Uterus (tissue), 3 donors: ENCODE measurements at regions not wholly inside any gene's neighbourhood (a gene's known extent, or its start where the extent isn't known, plus 50 kb on each side); places are given as distances from the start of the nearest gene placed in this dataset.
"Not testable (repeated sequence)": the region's sequence is repeated elsewhere in the genome, so short reads cannot be mapped to it uniquely, and the experiment has no call there.

Experiments
- DNase-seq, 2 donors: peaks; one replicate each; pipeline ENCODE4 v3.0.0-alpha.2; 2019 to 2020
- H3K27ac ChIP-seq, 2 donors: fragments of 200-600 bp; sonication (generic); 1 replicate in 1 of 2; 2 replicates in 1 of 2; pipeline ENCODE4 v1.5.1; 2016 to 2018
- H3K27me3 ChIP-seq, 2 donors: fragments of 200-600 bp; sonication (generic); one replicate each; pipeline ENCODE4 v1.5.1; 2018 to 2019; ENCODE audit warnings: control low read depth in 1 of 2
- H3K36me3 ChIP-seq, 2 donors: fragments of 200-600 bp; sonication (generic); one replicate each; pipeline ENCODE4 v1.5.1; 2019; ENCODE audit warnings: control low read depth in 1 of 2
- H3K4me1 ChIP-seq, 2 donors: fragments of 200-600 bp; sonication (generic); one replicate each; pipeline ENCODE4 v1.5.1; 2018 to 2019; ENCODE audit warnings: control low read depth in 1 of 2
- H3K4me3 ChIP-seq, 2 donors: fragments of 200-600 bp; sonication (generic); 1 replicate in 1 of 2; 2 replicates in 1 of 2; pipeline ENCODE4 v1.5.1; 2018 to 2019; ENCODE audit warnings: mild to moderate bottlenecking in 1 of 2
- H3K9me3 ChIP-seq, 2 donors: fragments of 200-600 bp; sonication (generic); one replicate each; pipeline ENCODE4 v1.5.1; 2019; ENCODE audit warnings: control low read depth in 1 of 2
- CTCF ChIP-seq, 4 experiments: fragments of 200-600 bp in 2 of 4; fragments of 450-650 bp in 2 of 4; sonication (generic) in 2 of 4; IDR thresholded peaks; one replicate each; pipeline ENCODE4 v1.5.1; 2016 to 2019; ENCODE audit warnings: antibody characterized with exemption in 4 of 4, mild to moderate bottlenecking in 2 of 4, moderate library complexity in 1 of 4
- POLR2A ChIP-seq, 2 donors: fragments of 450-650 bp; IDR thresholded peaks; one replicate each; pipeline ENCODE4 v1.6.1; 2016; ENCODE audit warnings: antibody characterized with exemption in 2 of 2, mild to moderate bottlenecking in 1 of 2, moderate library complexity in 1 of 2
- intact Hi-C: fragments of 100-400 bp; cut with DNase I; formaldehyde crosslinking; loops from one replicate; pipeline ENCODE4 v1.15.1; 2023; ENCODE audit warnings: low total_unique reads
- donor health status: DM: yes; HTN: yes; CAD: no.

GRCh38 chr14:59055439-59056045, 132.9 kb upstream of the DAAM1 start:
- intact Hi-C loops: no loop called here
- TF ChIP-seq CTCF (IDR thresholded peaks at IDR 0.05): peak; percentile 45 to 70 (median 60)
- no peak for TF ChIP-seq POLR2A (IDR thresholded peaks at IDR 0.05)
- Histone ChIP-seq H3K9me3 (no peaks in the 10 kb centered on the region), H3K4me3 (no peak overlapping the region), H3K27me3 (no peaks in the 10 kb centered on the region), H3K27ac (no peak overlapping the region), H3K4me1 (no peaks in the 10 kb centered on the region), H3K36me3 (no peaks in the 10 kb centered on the region)
- DNase-seq: no peak

- H3K4me3 ChIP-seq: no peak overlapping the region
- H3K36me3 ChIP-seq: no peaks in the 10 kb centered on the region
- TF ChIP-seq CTCF (IDR thresholded peaks at IDR 0.05): no peak
- no peak for TF ChIP-seq POLR2A (IDR thresholded peaks at IDR 0.05)
- no peaks in the 10 kb centered on the region for H3K9me3 ChIP-seq
- DNase-seq: no peak
- no peaks in the 10 kb centered on the region for H3K27me3 ChIP-seq
- no peak overlapping the region for H3K27ac ChIP-seq
- intact Hi-C loops: no loop called here
- H3K4me1 ChIP-seq: no peaks in the 10 kb centered on the region
Observed at GRCh38 chr14:59057551-59057950, 130.9 kb upstream of the DAAM1 start.

- H3K4me3 ChIP-seq, H3K9me3 ChIP-seq, H3K4me1 ChIP-seq, H3K27me3 ChIP-seq, H3K36me3 ChIP-seq, intact Hi-C loops, H3K27ac ChIP-seq, DNase-seq: not testable (repeated sequence)
Observed at GRCh38 chr14:59058776-59059175, 129.7 kb upstream of the DAAM1 start.

GRCh38 chr14:59060841-59061240, 127.6 kb upstream of the DAAM1 start:
- no peak for DNase-seq
- intact Hi-C loops: no loop called here
- peaks cover 0 to 8% of the 10 kb centered on the region in 2 donors for H3K9me3 ChIP-seq
- H3K36me3 ChIP-seq: no peaks in the 10 kb centered on the region
- no peaks in the 10 kb centered on the region for H3K27me3 ChIP-seq
- no peaks in the 10 kb centered on the region for H3K4me1 ChIP-seq
- TF ChIP-seq POLR2A (IDR thresholded peaks at IDR 0.05): no peak
- no peak for TF ChIP-seq CTCF (IDR thresholded peaks at IDR 0.05)
- H3K4me3 ChIP-seq: no peak overlapping the region
- H3K27ac ChIP-seq: no peak overlapping the region

GRCh38 chr14:59061292-59061691, 127.2 kb upstream of the DAAM1 start:
- no peak for DNase-seq
- intact Hi-C loops: no loop called here
- Histone ChIP-seq H3K27ac (no peak overlapping the region), H3K4me1 (no peaks in the 10 kb centered on the region), H3K9me3 (peaks cover 0 to 8% of the 10 kb centered on the region in 2 donors), H3K4me3 (no peak overlapping the region), H3K36me3 (no peaks in the 10 kb centered on the region), H3K27me3 (no peaks in the 10 kb centered on the region)
- TF ChIP-seq POLR2A (IDR thresholded peaks at IDR 0.05): no peak
- TF ChIP-seq CTCF (IDR thresholded peaks at IDR 0.05): no peak

- TF ChIP-seq POLR2A (IDR thresholded peaks at IDR 0.05): no peak
- TF ChIP-seq CTCF (IDR thresholded peaks at IDR 0.05): no peak
- Histone ChIP-seq H3K4me3 (no peak overlapping the region), H3K27ac (no peak overlapping the region), H3K36me3 (no peaks in the 10 kb centered on the region), H3K27me3 (no peaks in the 10 kb centered on the region), H3K4me1 (no peaks in the 10 kb centered on the region), H3K9me3 (peaks cover 0 to 8% of the 10 kb centered on the region in 2 donors)
- intact Hi-C loops: no loop called here
- no peak for DNase-seq
Observed at GRCh38 chr14:59063259-59063658, 125.2 kb upstream of the DAAM1 start.
